Mesodermal cell (in vitro differentiated cells): ENCODE measurements at regions not wholly inside any gene's neighbourhood (a gene's known extent, or its start where the extent isn't known, plus 50 kb on each side); places are given as distances from the start of the nearest gene placed in this dataset.

ENCODE experiments used
- H3K27ac ChIP-seq: 2 replicates; pipeline ENCODE4 v1.7.0; 2013; ENCODE audit warnings: mild to moderate bottlenecking, low read depth, low read length, moderate library complexity; ENCODE audit not compliant: severe bottlenecking
- H3K36me3 ChIP-seq: 2 replicates; pipeline ENCODE4 v1.7.1; 2013; ENCODE audit warnings: mild to moderate bottlenecking, low read length, moderate library complexity; ENCODE audit not compliant: control insufficient read depth, insufficient read depth
- H3K4me1 ChIP-seq: one replicate; pipeline ENCODE4 v1.7.1; 2013; ENCODE audit warnings: mild to moderate bottlenecking, low read length; ENCODE audit not compliant: insufficient read depth, control insufficient read depth, poor library complexity, severe bottlenecking
- H3K4me3 ChIP-seq: 2 replicates; pipeline ENCODE4 v1.7.0; 2013; ENCODE audit warnings: low read length, control low read depth, mild to moderate bottlenecking; ENCODE audit not compliant: insufficient read depth, poor library complexity, severe bottlenecking; ENCODE audit errors: extremely low read depth
- H3K9me3 ChIP-seq: 2 replicates; pipeline ENCODE4 v1.7.1; 2013; ENCODE audit warnings: mild to moderate bottlenecking, low read length, moderate library complexity; ENCODE audit not compliant: control insufficient read depth
- WGBS, 2 experiments: methylation state at CpG; one replicate each; pipeline ENCODE4 v1.1.5; 2013; ENCODE audit warnings: missing lambda C conversion rate in 2 of 2; ENCODE audit not compliant: insufficient coverage in 2 of 2; 5-methylcytosine and 5-hydroxymethylcytosine counted together

GRCh38 chr20:4304601-4305000 lies 55.5 kb upstream of the ADRA1D start:
- H3K27ac ChIP-seq: no peak overlapping the region
- no peak overlapping the region for H3K4me3 ChIP-seq
- WGBS, 2 experiments: 81 to 91% methylated on average over 4 of the region's 5 CpGs
- no peaks in the 10 kb centered on the region for H3K4me1 ChIP-seq
- no peaks in the 10 kb centered on the region for H3K36me3 ChIP-seq
- H3K9me3 ChIP-seq: no peaks in the 10 kb centered on the region

DNA sequence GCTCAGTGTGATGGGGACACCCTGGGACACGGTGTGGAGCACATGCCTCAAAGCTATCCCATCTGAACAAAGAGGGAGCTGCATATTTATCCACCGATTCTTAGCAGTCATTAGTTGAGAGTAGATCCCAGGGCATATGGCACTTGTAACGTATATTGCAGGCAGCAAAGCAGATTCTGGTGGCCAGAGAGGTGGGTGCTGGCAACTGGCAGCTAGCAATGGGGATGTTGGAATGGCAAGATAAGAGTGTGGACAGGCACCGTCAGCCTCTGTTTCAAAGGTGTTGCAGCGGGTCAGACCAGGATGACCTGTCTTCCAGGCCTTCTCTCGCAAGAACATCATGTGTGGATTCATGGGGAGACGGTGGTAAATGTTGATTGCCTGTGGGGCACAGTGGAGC lies 54.0 kb upstream of the ADRA1D start:
- no peak overlapping the region for H3K27ac ChIP-seq
- 93 to 97% methylated on average over 5 to 7 of the region's 7 CpGs for WGBS, 2 experiments
- no peak overlapping the region for H3K4me3 ChIP-seq
- H3K4me1 ChIP-seq: no peaks in the 10 kb centered on the region
- H3K9me3 ChIP-seq: no peaks in the 10 kb centered on the region
- H3K36me3 ChIP-seq: no peaks in the 10 kb centered on the region

DNA sequence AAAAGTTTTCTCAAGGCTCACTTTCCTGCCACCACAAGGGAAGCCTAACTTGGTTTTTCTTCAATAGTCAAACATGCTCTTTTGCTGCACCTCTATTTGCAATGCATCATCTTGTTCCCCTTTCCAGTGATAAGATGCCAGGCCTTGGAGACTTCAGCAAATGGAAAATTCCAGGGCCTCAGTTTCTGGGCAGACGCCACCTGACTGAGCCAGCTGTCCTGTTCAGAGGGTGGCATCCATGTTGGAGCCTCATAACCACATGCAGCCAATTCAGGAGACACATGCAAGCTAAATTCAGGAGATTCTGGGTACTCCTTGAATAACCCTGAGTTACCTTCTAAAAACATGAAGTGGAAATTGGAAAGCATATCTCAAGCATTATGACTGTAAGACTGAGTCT lies 51.8 kb upstream of the ADRA1D start:
- WGBS, 2 experiments: 78 to 92% methylated on average over 1 of the region's 1 CpG
- H3K4me1 ChIP-seq: peaks cover 2% of the 10 kb centered on the region
- no peak overlapping the region for H3K27ac ChIP-seq
- no peaks in the 10 kb centered on the region for H3K9me3 ChIP-seq
- H3K4me3 ChIP-seq: no peak overlapping the region
- H3K36me3 ChIP-seq: no peaks in the 10 kb centered on the region

DNA sequence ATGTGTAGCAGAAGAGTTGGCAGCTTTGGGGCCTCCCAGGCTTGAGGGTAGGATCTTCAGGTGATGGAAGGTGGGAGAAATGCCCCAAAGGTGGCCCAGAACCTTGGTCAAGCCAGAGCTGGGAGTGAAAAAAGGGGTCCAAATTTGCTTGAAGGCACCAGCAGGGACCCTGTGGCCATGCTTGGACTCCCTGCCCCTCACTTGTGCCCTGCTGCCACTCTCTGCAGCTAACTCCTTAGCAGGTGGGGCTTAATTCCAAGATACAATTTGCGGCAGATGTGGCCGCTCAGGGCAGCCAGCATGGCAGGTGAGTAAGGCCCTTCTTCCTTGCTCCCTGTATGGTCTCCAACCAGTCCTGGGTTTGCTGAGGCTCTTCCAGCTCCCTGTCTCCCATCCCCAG lies 51.3 kb upstream of the ADRA1D start:
- no peak overlapping the region for H3K4me3 ChIP-seq
- H3K27ac ChIP-seq: no peak overlapping the region
- peaks cover 2% of the 10 kb centered on the region for H3K4me1 ChIP-seq
- WGBS, 2 experiments: 100% methylated on average over 2 of the region's 2 CpGs
- H3K9me3 ChIP-seq: no peaks in the 10 kb centered on the region
- no peaks in the 10 kb centered on the region for H3K36me3 ChIP-seq

- Histone ChIP-seq H3K4me3 (no peak overlapping the region), H3K4me1 (peaks cover 2% of the 10 kb centered on the region), H3K27ac (no peak overlapping the region), H3K9me3 (no peaks in the 10 kb centered on the region), H3K36me3 (no peaks in the 10 kb centered on the region)
- 58 to 100% methylated on average over 1 to 2 of the region's 2 CpGs for WGBS, 2 experiments
Observed at GRCh38 chr20:4299773-4300172, 50.7 kb upstream of the ADRA1D start.

DNA sequence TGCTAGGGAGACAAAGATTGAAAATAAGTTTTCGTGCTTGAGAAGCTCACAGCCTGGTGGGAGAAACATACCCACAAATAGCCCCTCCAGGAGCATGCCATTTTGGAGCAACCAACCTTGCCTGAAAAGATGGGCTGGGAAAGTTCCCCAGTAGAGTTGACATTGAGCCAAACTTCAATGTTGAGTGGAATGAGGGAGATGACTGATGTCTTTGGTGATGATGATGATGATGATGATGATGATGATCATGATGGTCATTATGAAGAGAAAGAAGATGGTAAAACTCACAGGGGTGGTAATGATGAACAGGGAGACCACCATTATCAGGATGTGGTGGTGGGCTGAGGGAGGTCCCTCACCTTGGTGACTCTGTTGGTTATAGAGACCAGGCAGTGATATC lies 50.1 kb upstream of the ADRA1D start:
- Histone ChIP-seq H3K4me1 (peaks cover 2% of the 10 kb centered on the region), H3K4me3 (no peak overlapping the region), H3K27ac (no peak overlapping the region), H3K9me3 (no peaks in the 10 kb centered on the region), H3K36me3 (no peaks in the 10 kb centered on the region)
- WGBS, 2 experiments: no CpG with 5 or more reads among the region's 1 CpG
